ENCODE measurements at regions not wholly inside any gene's neighbourhood (a gene's known extent, or its start where the extent isn't known, plus 50 kb on each side); places are given as distances from the start of the nearest gene placed in this dataset.

- TF ChIP-seq EZH2 (IDR thresholded peaks at IDR 0.05; ENCODE audit: low read length), result no peak
- TF ChIP-seq, protein P1, sequence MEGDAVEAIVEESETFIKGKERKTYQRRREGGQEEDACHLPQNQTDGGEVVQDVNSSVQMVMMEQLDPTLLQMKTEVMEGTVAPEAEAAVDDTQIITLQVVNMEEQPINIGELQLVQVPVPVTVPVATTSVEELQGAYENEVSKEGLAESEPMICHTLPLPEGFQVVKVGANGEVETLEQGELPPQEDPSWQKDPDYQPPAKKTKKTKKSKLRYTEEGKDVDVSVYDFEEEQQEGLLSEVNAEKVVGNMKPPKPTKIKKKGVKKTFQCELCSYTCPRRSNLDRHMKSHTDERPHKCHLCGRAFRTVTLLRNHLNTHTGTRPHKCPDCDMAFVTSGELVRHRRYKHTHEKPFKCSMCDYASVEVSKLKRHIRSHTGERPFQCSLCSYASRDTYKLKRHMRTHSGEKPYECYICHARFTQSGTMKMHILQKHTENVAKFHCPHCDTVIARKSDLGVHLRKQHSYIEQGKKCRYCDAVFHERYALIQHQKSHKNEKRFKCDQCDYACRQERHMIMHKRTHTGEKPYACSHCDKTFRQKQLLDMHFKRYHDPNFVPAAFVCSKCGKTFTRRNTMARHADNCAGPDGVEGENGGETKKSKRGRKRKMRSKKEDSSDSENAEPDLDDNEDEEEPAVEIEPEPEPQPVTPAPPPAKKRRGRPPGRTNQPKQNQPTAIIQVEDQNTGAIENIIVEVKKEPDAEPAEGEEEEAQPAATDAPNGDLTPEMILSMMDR (optimal IDR thresholded peaks at IDR 0.05 in 1 of 3, IDR thresholded peaks at IDR 0.05 in 1 of 3, conservative IDR thresholded peaks at IDR 0.05 in 1 of 3; ENCODE audit: extremely low read depth in 1 of 3, insufficient read depth in 2 of 3, low read length in 3 of 3), result no peak
- Histone ChIP-seq H3K4me3 (ENCODE audit: control insufficient read depth in 2 of 3, extremely low read depth in 1 of 3, insufficient read depth in 2 of 3, low read depth in 1 of 3, low read length in 3 of 3) (no peak overlapping the region), H4K20me1 (ENCODE audit: control insufficient read depth, extremely low read depth, insufficient read depth, low read length) (no peaks in the 10 kb centered on the region), H3K9me1 (ENCODE audit: control insufficient read depth, extremely low read depth, insufficient read depth, low read length) (no peaks in the 10 kb centered on the region), H3K9me3 (ENCODE audit: control insufficient read depth, low read depth, low read length) (no peaks in the 10 kb centered on the region), H3K36me3 (ENCODE audit: control insufficient read depth in 2 of 2, extremely low read depth in 1 of 2, insufficient read depth in 2 of 2, low read length in 2 of 2) (no peaks in the 10 kb centered on the region), H2AFZ (ENCODE audit: control insufficient read depth, low read length) (no peak overlapping the region), H3K9ac (ENCODE audit: control insufficient read depth, extremely low read depth, insufficient read depth, low read length) (no peak overlapping the region), H3K27ac (ENCODE audit: control insufficient read depth, insufficient read depth, low read length) (no peak overlapping the region), H3K27me3 (ENCODE audit: control insufficient read depth, extremely low read depth, insufficient read depth, low read length) (no peaks in the 10 kb centered on the region), H3K4me1 (ENCODE audit: control insufficient read depth, extremely low read depth, insufficient read depth, low read length) (no peaks in the 10 kb centered on the region), H3K4me2 (ENCODE audit: control insufficient read depth, extremely low read depth, insufficient read depth, low read depth, low read length) (no peak overlapping the region), H3K79me2 (ENCODE audit: control insufficient read depth, insufficient read depth, low read length) (no peaks in the 10 kb centered on the region)
- DNase-seq (ENCODE audit: low read depth, low spot score), result no peak
- FAIRE-seq, result no peak
- dilution Hi-C loops (cut with MboI; ENCODE audit: extremely low pct_ligation_motif_present, low sequenced_read_pairs), result no loop called here
Measured at GRCh38 chr18:25518716-25519053, 166.7 kb upstream of the ZNF521 start.

- Histone ChIP-seq H4K20me1 (ENCODE audit: control insufficient read depth, extremely low read depth, insufficient read depth, low read length) (no peaks in the 10 kb centered on the region), H3K9me1 (ENCODE audit: control insufficient read depth, extremely low read depth, insufficient read depth, low read length) (no peaks in the 10 kb centered on the region), H3K4me2 (ENCODE audit: control insufficient read depth, extremely low read depth, insufficient read depth, low read depth, low read length) (no peak overlapping the region), H3K9me3 (ENCODE audit: control insufficient read depth, low read depth, low read length) (no peaks in the 10 kb centered on the region), H3K36me3 (ENCODE audit: control insufficient read depth in 2 of 2, extremely low read depth in 1 of 2, insufficient read depth in 2 of 2, low read length in 2 of 2) (no peaks in the 10 kb centered on the region), H3K79me2 (ENCODE audit: control insufficient read depth, insufficient read depth, low read length) (no peaks in the 10 kb centered on the region), H3K9ac (ENCODE audit: control insufficient read depth, extremely low read depth, insufficient read depth, low read length) (no peak overlapping the region), H3K4me1 (ENCODE audit: control insufficient read depth, extremely low read depth, insufficient read depth, low read length) (no peaks in the 10 kb centered on the region), H3K27ac (ENCODE audit: control insufficient read depth, insufficient read depth, low read length) (no peak overlapping the region), H3K4me3 (ENCODE audit: control insufficient read depth in 2 of 3, extremely low read depth in 1 of 3, insufficient read depth in 2 of 3, low read depth in 1 of 3, low read length in 3 of 3) (no peak overlapping the region), H3K27me3 (ENCODE audit: control insufficient read depth, extremely low read depth, insufficient read depth, low read length) (no peaks in the 10 kb centered on the region), H2AFZ (ENCODE audit: control insufficient read depth, low read length) (no peak overlapping the region)
- FAIRE-seq, result no peak
- no peak for DNase-seq (ENCODE audit: low read depth, low spot score)
- TF ChIP-seq, protein P1 (optimal IDR thresholded peaks at IDR 0.05 in 1 of 3, IDR thresholded peaks at IDR 0.05 in 1 of 3, conservative IDR thresholded peaks at IDR 0.05 in 1 of 3; ENCODE audit: extremely low read depth in 1 of 3, insufficient read depth in 2 of 3, low read length in 3 of 3), result no peak
- TF ChIP-seq EZH2 (IDR thresholded peaks at IDR 0.05; ENCODE audit: low read length), result no peak
- dilution Hi-C loops (cut with MboI; ENCODE audit: extremely low pct_ligation_motif_present, low sequenced_read_pairs), result no loop called here
Measured at GRCh38 chr18:25517881-25518715, 166.1 kb upstream of the ZNF521 start.

Measured in keratinocyte (primary cell).